Hepatocyte (in vitro differentiated cells): ENCODE measurements at regions not wholly inside any gene's neighbourhood (a gene's known extent, or its start where the extent isn't known, plus 50 kb on each side); places are given as distances from the start of the nearest gene placed in this dataset.
"Not testable (repeated sequence)": the region's sequence is repeated elsewhere in the genome, so short reads cannot be mapped to it uniquely, and the experiment has no call there.

Experiments
- DNase-seq: peaks from one replicate; pipeline ENCODE4 v3.0.0-alpha.2; 2016; ENCODE audit warnings: low spot score
- H2AFZ ChIP-seq: fragments of 200-600 bp; sonication (generic); 2 replicates; pipeline ENCODE4 v1.6.0; 2016; ENCODE audit warnings: antibody characterized with exemption, mild to moderate bottlenecking
- H3K27ac ChIP-seq: fragments of 200-600 bp; sonication (generic); 2 replicates; pipeline ENCODE4 v1.5.1; 2016; ENCODE audit warnings: mild to moderate bottlenecking
- H3K27me3 ChIP-seq: fragments of 200-600 bp; sonication (generic); 2 replicates; pipeline ENCODE4 v1.6.1; 2016
- H3K36me3 ChIP-seq: fragments of 200-600 bp; sonication (generic); replicated peaks from 2 replicates; pipeline ENCODE4 v1.5.1; 2016; ENCODE audit warnings: low read depth; ENCODE audit not compliant: insufficient read depth
- H3K4me1 ChIP-seq: fragments of 200-600 bp; sonication (generic); 2 replicates; pipeline ENCODE4 v1.5.1; 2016; ENCODE audit warnings: mild to moderate bottlenecking, moderate library complexity; ENCODE audit not compliant: insufficient read depth
- H3K4me2 ChIP-seq: fragments of 200-600 bp; sonication (generic); 2 replicates; pipeline ENCODE4 v1.6.0; 2016
- H3K4me3 ChIP-seq: fragments of 200-600 bp; sonication (generic); 2 replicates; pipeline ENCODE4 v1.5.1; 2016; ENCODE audit warnings: mild to moderate bottlenecking
- H3K79me2 ChIP-seq: fragments of 200-600 bp; sonication (generic); 2 replicates; pipeline ENCODE4 v1.6.0; 2017; ENCODE audit warnings: mild to moderate bottlenecking
- H3K9me2 ChIP-seq: fragments of 200-600 bp; sonication (generic); replicated peaks from 2 replicates; pipeline ENCODE4 v1.6.0; 2017; ENCODE audit warnings: mild to moderate bottlenecking; ENCODE audit not compliant: insufficient read depth
- H3K9me3 ChIP-seq: fragments of 200-600 bp; sonication (generic); 2 replicates; pipeline ENCODE4 v1.5.1; 2016; ENCODE audit warnings: low read depth, mild to moderate bottlenecking
- H4K20me1 ChIP-seq: fragments of 200-600 bp; sonication (generic); 2 replicates; pipeline ENCODE4 v1.6.0; 2016; ENCODE audit warnings: mild to moderate bottlenecking; ENCODE audit not compliant: insufficient read depth, poor library complexity, severe bottlenecking
- CTCF ChIP-seq: fragments of 200-600 bp; sonication (generic); IDR thresholded peaks from 2 replicates; pipeline ENCODE4 v1.5.1; 2016; ENCODE audit warnings: antibody characterized with exemption, mild to moderate bottlenecking; ENCODE audit not compliant: poor library complexity
- EZH2 ChIP-seq: fragments of 200-600 bp; sonication (generic); IDR thresholded peaks from 2 replicates; pipeline ENCODE4 v1.6.1; 2016; ENCODE audit warnings: antibody characterized with exemption, mild to moderate bottlenecking, borderline replicate concordance
- EZH2phosphoT487 ChIP-seq: fragments of 200-600 bp; sonication (generic); IDR thresholded peaks from one replicate; pipeline ENCODE4 v1.6.1; 2018; ENCODE audit warnings: antibody characterized with exemption, mild to moderate bottlenecking, low read depth, moderate library complexity; ENCODE audit not compliant: unreplicated experiment, severe bottlenecking
- WGBS: methylation state at CpG from one replicate; pipeline ENCODE4 v1.1.6; 2016; ENCODE audit warnings: low lambda C conversion rate; ENCODE audit errors: missing lambda C conversion rate; 5-methylcytosine and 5-hydroxymethylcytosine counted together

DNA sequence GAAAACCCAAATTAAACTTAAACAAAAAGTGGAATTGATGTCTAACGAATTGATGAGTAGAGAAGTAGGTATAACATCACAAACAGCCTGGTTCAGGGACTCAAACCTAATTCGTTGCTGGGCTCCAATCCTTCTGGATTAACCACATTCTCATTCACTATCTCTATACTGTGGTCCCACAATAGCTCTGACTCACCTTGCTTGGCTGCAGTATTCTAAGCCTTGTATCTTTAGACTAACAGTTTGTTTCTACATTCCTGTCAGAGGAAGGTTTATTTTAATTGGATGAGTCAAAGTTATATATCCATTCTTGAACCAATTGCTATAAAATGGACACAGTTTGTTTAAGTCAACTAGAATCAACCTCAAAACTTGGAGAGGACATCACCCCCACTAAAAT is 530.5 kb upstream of the PTCHD4 start:
- Histone ChIP-seq H3K9me2 (no peaks in the 10 kb centered on the region), H3K4me1 (no peaks in the 10 kb centered on the region), H3K27ac (no peak overlapping the region), H2AFZ (no peak overlapping the region), H3K4me3 (no peak overlapping the region), H3K9me3 (no peaks in the 10 kb centered on the region), H3K27me3 (no peaks in the 10 kb centered on the region), H3K4me2 (no peak overlapping the region), H3K79me2 (no peaks in the 10 kb centered on the region), H3K36me3 (no peaks in the 10 kb centered on the region), H4K20me1 (no peaks in the 10 kb centered on the region)
- TF ChIP-seq EZH2 (no peak), EZH2phosphoT487 (no peak), CTCF (no peak)
- WGBS: 72% methylated on average over 2 of the region's 2 CpGs
- DNase-seq: no peak

- H3K36me3 ChIP-seq, H3K9me3 ChIP-seq, H3K4me1 ChIP-seq, H3K9me2 ChIP-seq, H3K79me2 ChIP-seq, H4K20me1 ChIP-seq, H3K27me3 ChIP-seq, DNase-seq, H3K4me3 ChIP-seq, H2AFZ ChIP-seq, H3K27ac ChIP-seq, H3K4me2 ChIP-seq: not testable (repeated sequence)
- WGBS: 47% methylated on average over 1 of the region's 1 CpG
Observed at GRCh38 chr6:48638796-48639195, 527.8 kb upstream of the PTCHD4 start.

- Histone ChIP-seq H3K9me3 (no peaks in the 10 kb centered on the region), H3K36me3 (no peaks in the 10 kb centered on the region), H3K4me1 (no peaks in the 10 kb centered on the region), H3K4me3 (no peak overlapping the region), H2AFZ (no peak overlapping the region), H3K9me2 (no peaks in the 10 kb centered on the region), H4K20me1 (no peaks in the 10 kb centered on the region), H3K79me2 (no peaks in the 10 kb centered on the region), H3K4me2 (no peak overlapping the region), H3K27me3 (no peaks in the 10 kb centered on the region), H3K27ac (no peak overlapping the region)
- no peak for TF ChIP-seq CTCF
- TF ChIP-seq EZH2phosphoT487: no peak
- TF ChIP-seq EZH2: no peak
- no peak for DNase-seq
- WGBS: 82% methylated on average over 1 of the region's 1 CpG
Observed at GRCh38 chr6:48630511-48630910, 519.5 kb upstream of the PTCHD4 start.

- TF ChIP-seq EZH2: no peak
- no peaks in the 10 kb centered on the region for H4K20me1 ChIP-seq
- no peaks in the 10 kb centered on the region for H3K27me3 ChIP-seq
- WGBS: 54% methylated on average over 3 of the region's 3 CpGs
- no peak overlapping the region for H3K4me2 ChIP-seq
- no peak overlapping the region for H2AFZ ChIP-seq
- no peaks in the 10 kb centered on the region for H3K9me2 ChIP-seq
- no peaks in the 10 kb centered on the region for H3K4me1 ChIP-seq
- H3K9me3 ChIP-seq: no peaks in the 10 kb centered on the region
- H3K79me2 ChIP-seq: no peaks in the 10 kb centered on the region
- no peaks in the 10 kb centered on the region for H3K36me3 ChIP-seq
- H3K27ac ChIP-seq: no peak overlapping the region
- H3K4me3 ChIP-seq: no peak overlapping the region
- DNase-seq: no peak
Observed at GRCh38 chr6:48628316-48628715, 517.3 kb upstream of the PTCHD4 start.

DNA sequence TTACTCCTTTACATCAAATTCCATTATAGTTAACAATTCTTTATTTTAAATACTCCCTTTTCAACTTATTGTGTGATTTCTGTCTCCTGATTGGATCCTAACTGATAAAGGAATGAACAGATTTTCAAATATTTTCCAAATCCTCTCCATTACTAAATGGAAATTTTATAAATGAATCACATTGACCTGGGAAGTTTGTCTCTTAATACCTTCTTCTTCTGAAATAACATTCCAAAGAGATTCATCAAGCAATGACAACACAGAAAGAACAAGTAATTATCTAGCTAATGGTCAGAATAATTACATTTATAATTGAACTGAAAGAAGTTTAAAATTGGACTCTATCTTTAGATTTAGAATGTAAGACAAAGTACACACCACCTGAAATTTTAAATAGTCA is 515.4 kb upstream of the PTCHD4 start:
- TF ChIP-seq EZH2 (no peak), EZH2phosphoT487 (no peak), CTCF (no peak)
- Histone ChIP-seq H3K9me2 (no peaks in the 10 kb centered on the region), H3K27me3 (no peaks in the 10 kb centered on the region), H3K27ac (no peak overlapping the region), H3K9me3 (no peaks in the 10 kb centered on the region), H2AFZ (no peak overlapping the region), H3K4me3 (no peak overlapping the region), H3K36me3 (no peaks in the 10 kb centered on the region), H4K20me1 (no peaks in the 10 kb centered on the region), H3K4me2 (no peak overlapping the region), H3K79me2 (no peaks in the 10 kb centered on the region), H3K4me1 (no peaks in the 10 kb centered on the region)
- no peak for DNase-seq
